Thyroid gland (tissue), 4 donors: ENCODE measurements at regions not wholly inside any gene's neighbourhood (a gene's known extent, or its start where the extent isn't known, plus 50 kb on each side); places are given as distances from the start of the nearest gene placed in this dataset.

Experiments
- DNase-seq, 2 donors: peaks; one replicate each; pipeline ENCODE4 v3.0.0-alpha.2; 2019
- H3K27ac ChIP-seq, 3 donors: fragments of 200-600 bp; sonication (generic); 1 replicate in 2 of 3; 2 replicates in 1 of 3; pipeline ENCODE4 v1.5.1; 2016 to 2019; ENCODE audit warnings: mild to moderate bottlenecking in 1 of 3, moderate library complexity in 1 of 3
- H3K27me3 ChIP-seq: fragments of 200-600 bp; sonication (generic); one replicate; pipeline ENCODE4 v1.5.1; 2019
- H3K36me3 ChIP-seq, 2 donors: fragments of 200-600 bp; sonication (generic); one replicate each; pipeline ENCODE4 v1.5.1; 2016 to 2019
- H3K4me1 ChIP-seq, 2 donors: fragments of 200-600 bp; sonication (generic); one replicate each; pipeline ENCODE4 v1.5.1; 2017 to 2019
- H3K4me3 ChIP-seq, 3 donors: fragments of 200-600 bp; sonication (generic); replicated peaks in 1 of 3; 1 replicate in 2 of 3; 2 replicates in 1 of 3; pipeline ENCODE4 v1.5.1; 2016; ENCODE audit warnings: mild to moderate bottlenecking in 1 of 3
- H3K9me3 ChIP-seq: fragments of 200-600 bp; sonication (generic); one replicate; pipeline ENCODE4 v1.5.1; 2017
- POLR2A ChIP-seq, 2 donors: fragments of 450-650 bp; IDR thresholded peaks; one replicate each; pipeline ENCODE4 v1.6.1; 2017; ENCODE audit warnings: antibody characterized with exemption in 2 of 2, mild to moderate bottlenecking in 2 of 2, moderate library complexity in 1 of 2
- WGBS, 2 donors: methylation state at CpG; one replicate each; pipeline ENCODE4 v1.1.5; 2017; 5-methylcytosine and 5-hydroxymethylcytosine counted together
- intact Hi-C: fragments of 100-400 bp; cut with DNase I; formaldehyde crosslinking; loops from one replicate; pipeline ENCODE4 v1.15.1; 2023
- TF ChIP-seq, protein P1 (sequence below), 6 experiments: fragments of 200-600 bp in 3 of 6; fragments of 450-650 bp in 3 of 6; sonication (generic) in 3 of 6; IDR thresholded peaks; one replicate each; pipeline ENCODE4 v1.5.1; 2016 to 2019; ENCODE audit warnings: antibody characterized with exemption in 6 of 6, mild to moderate bottlenecking in 2 of 6, inconsistent platforms in 1 of 6, moderate library complexity in 1 of 6

DNA sequence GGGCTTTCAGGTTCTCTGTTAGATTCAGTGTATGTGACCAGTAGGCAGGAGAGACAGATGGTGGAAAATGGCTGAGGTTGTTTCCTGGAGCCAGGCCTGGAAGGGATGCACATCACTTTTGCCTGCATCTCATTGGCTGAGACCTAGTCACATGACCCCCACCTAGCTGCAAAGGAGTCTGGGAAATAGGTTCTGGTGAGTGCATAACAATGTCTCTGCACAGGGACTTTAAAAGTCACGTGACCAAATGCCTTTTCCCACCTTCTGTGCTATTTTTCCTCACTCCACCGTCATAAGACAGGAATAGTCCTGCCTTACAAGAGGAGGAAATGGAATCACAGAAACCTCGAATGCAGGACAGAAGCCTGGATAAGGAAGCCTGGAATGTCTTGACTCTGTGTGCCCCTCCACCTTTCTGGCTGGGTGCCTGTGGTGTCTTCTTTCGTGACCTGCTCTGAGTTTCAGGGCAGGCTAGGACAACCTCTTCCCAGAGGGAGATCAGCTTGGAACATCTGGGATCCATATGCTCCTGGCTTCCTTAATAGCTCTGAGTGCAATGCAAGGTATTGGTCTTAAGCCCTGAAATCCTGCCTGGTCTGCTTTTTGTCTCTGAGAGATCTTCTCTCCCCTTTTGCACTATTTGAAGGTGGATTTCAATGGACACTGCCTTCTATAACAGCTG lies 139.9 kb upstream of the ZNF438 start:
- no peaks in the 10 kb centered on the region for H3K36me3 ChIP-seq
- TF ChIP-seq, protein P1, sequence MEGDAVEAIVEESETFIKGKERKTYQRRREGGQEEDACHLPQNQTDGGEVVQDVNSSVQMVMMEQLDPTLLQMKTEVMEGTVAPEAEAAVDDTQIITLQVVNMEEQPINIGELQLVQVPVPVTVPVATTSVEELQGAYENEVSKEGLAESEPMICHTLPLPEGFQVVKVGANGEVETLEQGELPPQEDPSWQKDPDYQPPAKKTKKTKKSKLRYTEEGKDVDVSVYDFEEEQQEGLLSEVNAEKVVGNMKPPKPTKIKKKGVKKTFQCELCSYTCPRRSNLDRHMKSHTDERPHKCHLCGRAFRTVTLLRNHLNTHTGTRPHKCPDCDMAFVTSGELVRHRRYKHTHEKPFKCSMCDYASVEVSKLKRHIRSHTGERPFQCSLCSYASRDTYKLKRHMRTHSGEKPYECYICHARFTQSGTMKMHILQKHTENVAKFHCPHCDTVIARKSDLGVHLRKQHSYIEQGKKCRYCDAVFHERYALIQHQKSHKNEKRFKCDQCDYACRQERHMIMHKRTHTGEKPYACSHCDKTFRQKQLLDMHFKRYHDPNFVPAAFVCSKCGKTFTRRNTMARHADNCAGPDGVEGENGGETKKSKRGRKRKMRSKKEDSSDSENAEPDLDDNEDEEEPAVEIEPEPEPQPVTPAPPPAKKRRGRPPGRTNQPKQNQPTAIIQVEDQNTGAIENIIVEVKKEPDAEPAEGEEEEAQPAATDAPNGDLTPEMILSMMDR (IDR thresholded peaks at IDR 0.05) = no peak
- TF ChIP-seq POLR2A (IDR thresholded peaks at IDR 0.05) = no peak
- H3K4me3 ChIP-seq = no peak overlapping the region
- intact Hi-C loops = no loop called here
- H3K4me1 ChIP-seq = no peaks in the 10 kb centered on the region
- DNase-seq = no peak
- WGBS, 2 donors = 79 to 83% methylated on average over 4 of the region's 4 CpGs
- H3K27me3 ChIP-seq = no peaks in the 10 kb centered on the region
- H3K9me3 ChIP-seq = no peaks in the 10 kb centered on the region
- H3K27ac ChIP-seq = no peak overlapping the region

DNA sequence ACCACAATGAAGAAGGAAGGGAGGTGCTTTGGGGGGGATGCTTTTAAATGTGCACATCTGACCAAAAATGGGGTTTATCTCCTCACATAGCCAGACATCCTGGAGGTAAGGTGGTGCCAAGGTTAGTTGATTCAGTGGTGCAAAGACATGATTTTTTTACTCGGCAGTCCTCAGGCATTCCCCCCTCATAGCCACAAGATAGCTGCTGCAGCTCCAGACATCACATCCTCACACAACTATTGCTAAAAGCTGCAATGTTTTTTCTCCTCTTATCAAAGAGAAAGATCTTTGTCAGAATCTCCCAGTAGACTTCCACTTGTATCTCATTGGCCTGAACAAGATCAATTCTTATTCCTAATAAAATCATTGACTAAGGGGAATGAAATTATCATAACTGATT lies 141.3 kb upstream of the ZNF438 start:
- Histone ChIP-seq H3K36me3 (no peaks in the 10 kb centered on the region), H3K4me3 (no peak overlapping the region), H3K27ac (no peak overlapping the region), H3K4me1 (no peaks in the 10 kb centered on the region), H3K27me3 (no peaks in the 10 kb centered on the region), H3K9me3 (no peaks in the 10 kb centered on the region)
- TF ChIP-seq POLR2A (IDR thresholded peaks at IDR 0.05) = no peak
- TF ChIP-seq, protein P1 (IDR thresholded peaks at IDR 0.05) = no peak
- 92 to 96% methylated on average over 1 of the region's 1 CpG for WGBS, 2 donors
- intact Hi-C loops = no loop called here
- DNase-seq = no peak

DNA sequence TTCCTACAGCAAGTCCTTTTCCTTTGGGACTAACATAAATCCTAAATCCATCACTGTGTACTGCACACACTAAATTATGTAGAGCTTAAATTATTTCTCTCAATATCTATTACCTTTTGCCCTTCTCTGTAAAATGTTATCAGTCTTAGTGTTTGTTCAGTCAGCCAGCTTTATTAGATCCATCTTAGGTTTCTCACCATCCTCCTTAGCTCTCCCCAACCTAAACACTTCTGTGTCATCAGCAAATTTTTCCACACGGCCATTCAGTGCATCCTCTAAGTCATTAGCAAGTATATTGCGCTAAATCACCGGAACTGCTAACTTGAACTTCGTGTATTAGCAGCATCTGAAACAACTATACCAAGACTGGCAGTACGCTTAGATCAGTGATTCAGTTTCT lies 142.1 kb upstream of the ZNF438 start:
- intact Hi-C loops = no loop called here
- Histone ChIP-seq H3K4me1 (no peaks in the 10 kb centered on the region), H3K27me3 (no peaks in the 10 kb centered on the region), H3K27ac (no peak overlapping the region), H3K4me3 (no peak overlapping the region), H3K9me3 (no peaks in the 10 kb centered on the region), H3K36me3 (no peaks in the 10 kb centered on the region)
- WGBS, 2 donors = 93 to 95% methylated on average over 5 of the region's 5 CpGs
- TF ChIP-seq, protein P1 (IDR thresholded peaks at IDR 0.05) = no peak
- TF ChIP-seq POLR2A (IDR thresholded peaks at IDR 0.05) = no peak
- no peak for DNase-seq

DNA sequence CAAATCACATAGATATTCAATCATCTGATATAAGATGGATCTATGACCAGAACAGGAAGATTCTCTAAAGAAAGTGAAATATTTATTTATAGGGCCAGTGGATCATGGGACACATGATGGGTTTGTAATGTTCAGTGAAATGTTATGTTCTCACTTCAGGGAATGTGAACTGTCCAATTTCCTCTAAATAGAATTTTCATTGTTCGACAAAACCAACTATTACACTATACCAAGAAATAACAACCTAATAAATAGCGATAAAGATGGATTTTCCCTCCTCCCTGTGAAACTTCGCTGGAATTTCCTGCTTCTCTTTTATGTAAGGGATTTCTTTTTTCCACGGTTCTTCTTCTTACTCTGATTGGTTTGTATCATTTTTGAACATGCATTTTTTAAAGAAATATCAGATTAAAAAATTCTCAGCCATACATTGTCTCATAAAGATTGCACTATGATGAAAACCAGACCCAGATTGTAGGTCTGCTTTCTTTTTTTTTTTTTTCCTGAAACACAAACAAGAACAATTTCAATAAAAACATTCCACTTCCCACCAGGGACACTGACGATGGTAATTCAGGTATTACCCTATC lies 139.8 kb upstream of the ZEB1 start:
- H3K27me3 ChIP-seq = no peaks in the 10 kb centered on the region
- intact Hi-C loops = no loop called here
- WGBS, 2 donors = 73 to 74% methylated on average over 5 of the region's 5 CpGs
- no peak overlapping the region for H3K4me3 ChIP-seq
- H3K27ac ChIP-seq = no peak overlapping the region
- no peak for DNase-seq
- H3K4me1 ChIP-seq = no peaks in the 10 kb centered on the region
- H3K9me3 ChIP-seq = no peaks in the 10 kb centered on the region
- no peaks in the 10 kb centered on the region for H3K36me3 ChIP-seq
- TF ChIP-seq, protein P1 (IDR thresholded peaks at IDR 0.05) = no peak
- TF ChIP-seq POLR2A (IDR thresholded peaks at IDR 0.05) = no peak

DNA sequence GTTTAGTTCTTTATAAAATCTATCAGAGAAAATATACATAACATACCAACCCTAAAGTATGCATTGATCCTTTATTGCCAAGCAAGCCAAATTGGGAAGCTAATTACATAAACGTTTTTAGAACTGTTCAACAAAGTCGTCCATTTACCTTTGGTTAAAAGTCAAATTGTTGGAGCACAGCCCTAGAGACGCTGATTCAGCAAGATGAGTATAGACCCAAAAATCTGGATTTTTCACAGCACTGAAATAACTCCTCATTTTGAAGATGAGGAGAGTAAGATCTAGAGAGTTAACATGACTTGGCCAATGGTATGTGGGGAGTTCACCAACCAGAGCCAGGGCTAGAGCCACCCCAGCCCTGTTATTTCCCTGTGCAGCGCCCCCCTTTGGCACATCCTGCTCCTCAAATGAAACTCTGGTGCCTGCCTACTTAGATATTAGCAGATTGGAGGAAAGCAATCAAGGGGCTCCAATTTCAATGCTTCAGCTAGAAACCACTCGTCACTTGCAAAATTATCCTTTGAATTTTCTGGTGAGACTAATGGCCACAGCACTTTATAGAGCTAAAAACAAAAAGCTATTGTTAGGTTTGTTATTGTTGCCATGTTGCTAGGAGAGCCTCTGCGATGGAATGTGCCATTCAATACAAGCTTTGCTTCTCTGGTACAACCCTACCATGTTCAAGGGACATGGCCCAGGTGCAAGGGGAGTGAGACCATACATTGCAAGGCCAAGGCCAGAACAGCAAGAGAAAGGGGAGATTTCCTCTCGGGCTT lies 132.6 kb upstream of the ZEB1 start:
- H3K36me3 ChIP-seq = no peaks in the 10 kb centered on the region
- H3K4me3 ChIP-seq = no peak overlapping the region
- no peaks in the 10 kb centered on the region for H3K9me3 ChIP-seq
- TF ChIP-seq, protein P1 (IDR thresholded peaks at IDR 0.05) = no peak
- TF ChIP-seq POLR2A (IDR thresholded peaks at IDR 0.05) = no peak
- intact Hi-C loops = no loop called here
- H3K27me3 ChIP-seq = no peaks in the 10 kb centered on the region
- no peak overlapping the region for H3K27ac ChIP-seq
- 55 to 57% methylated on average over 7 of the region's 7 CpGs for WGBS, 2 donors
- H3K4me1 ChIP-seq = peaks cover 0 to 9% of the 10 kb centered on the region in 2 donors
- peak in 1 of 2 donors; percentile 3 for DNase-seq
